ENCODE measurements at regions not wholly inside any gene's neighbourhood (a gene's known extent, or its start where the extent isn't known, plus 50 kb on each side); places are given as distances from the start of the nearest gene placed in this dataset.

DNA sequence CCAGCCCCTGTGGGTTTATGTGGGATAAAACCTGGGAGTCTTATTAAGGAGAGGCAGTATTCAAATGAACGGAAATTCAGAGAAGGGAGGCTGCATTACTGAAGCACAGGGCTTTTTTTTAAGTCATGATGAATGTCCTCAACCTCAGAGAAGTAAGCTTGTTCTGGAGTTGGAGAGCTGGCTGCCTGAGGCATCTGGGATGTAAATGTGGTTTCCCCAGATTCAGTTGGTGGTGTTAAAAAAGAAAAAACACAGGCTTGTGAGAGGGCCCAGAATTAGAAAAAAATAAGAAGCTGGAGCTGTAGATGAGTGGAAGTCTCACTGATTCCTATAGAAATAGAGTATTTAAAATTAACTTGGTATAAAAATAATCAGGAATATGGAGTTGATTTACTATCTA lies 64.0 kb upstream of the GPR12 start:
- no peaks in the 10 kb centered on the region for H3K4me1 ChIP-seq (ENCODE audit: insufficient read depth, insufficient read length)
- H3K9me3 ChIP-seq (ENCODE audit: insufficient read depth, low read length) = no peaks in the 10 kb centered on the region
- H3K4me3 ChIP-seq (ENCODE audit: insufficient read length, low read depth) = no peak overlapping the region
- H3K9ac ChIP-seq (ENCODE audit: insufficient read length, low read depth) = no peak overlapping the region
- no peak for DNase-seq (ENCODE audit: low read depth, low spot score)
- H3K27me3 ChIP-seq (ENCODE audit: insufficient read depth, insufficient read length) = no peaks in the 10 kb centered on the region
- TF ChIP-seq ZNF274 (IDR thresholded peaks at IDR 0.05; ENCODE audit: low read depth, low read length) (no peak), YY1 (IDR thresholded peaks at IDR 0.05; ENCODE audit: insufficient read depth, insufficient read length) (no peak), SUZ12 (IDR thresholded peaks at IDR 0.05; ENCODE audit: extremely low read depth, insufficient read depth, insufficient read length) (no peak)
- H3K36me3 ChIP-seq (ENCODE audit: insufficient read depth, insufficient read length, low read length) = no peaks in the 10 kb centered on the region

- no peak for DNase-seq (ENCODE audit: low read depth, low spot score)
Measured at GRCh38 chr13:26822146-26822545, 61.6 kb upstream of the GPR12 start.

DNA sequence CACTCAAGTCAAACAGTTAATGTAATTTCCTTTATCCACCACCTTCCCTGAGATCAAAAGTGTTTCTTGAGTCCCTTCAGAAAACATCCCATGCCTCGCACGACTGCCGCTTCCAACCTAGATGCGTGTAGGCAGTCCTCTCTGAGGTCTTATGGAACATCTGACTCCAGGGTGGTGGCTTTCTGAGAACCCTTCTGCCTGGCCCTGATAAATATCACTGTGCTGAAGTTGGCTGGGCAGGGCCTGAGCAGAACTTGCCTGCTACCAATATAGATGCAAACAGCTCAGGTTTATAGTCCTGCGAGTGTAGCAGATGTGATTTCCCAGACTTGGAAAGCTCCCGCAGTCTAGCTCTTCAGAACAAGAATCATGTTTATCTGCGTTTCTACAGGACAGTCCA lies 61.1 kb upstream of the GPR12 start:
- no peak for DNase-seq (ENCODE audit: low read depth, low spot score)
- no peaks in the 10 kb centered on the region for H3K9me3 ChIP-seq (ENCODE audit: insufficient read depth, low read length)
- H3K4me3 ChIP-seq (ENCODE audit: insufficient read length, low read depth) = no peak overlapping the region
- H3K4me1 ChIP-seq (ENCODE audit: insufficient read depth, insufficient read length) = no peaks in the 10 kb centered on the region
- H3K36me3 ChIP-seq (ENCODE audit: insufficient read depth, insufficient read length, low read length) = no peaks in the 10 kb centered on the region
- TF ChIP-seq YY1 (IDR thresholded peaks at IDR 0.05; ENCODE audit: insufficient read depth, insufficient read length) (no peak), ZNF274 (IDR thresholded peaks at IDR 0.05; ENCODE audit: low read depth, low read length) (no peak), SUZ12 (IDR thresholded peaks at IDR 0.05; ENCODE audit: extremely low read depth, insufficient read depth, insufficient read length) (no peak)
- H3K9ac ChIP-seq (ENCODE audit: insufficient read length, low read depth) = no peak overlapping the region
- no peaks in the 10 kb centered on the region for H3K27me3 ChIP-seq (ENCODE audit: insufficient read depth, insufficient read length)

More at GRCh38 chr13:26822146-26822545, 61.6 kb upstream of the GPR12 start:
- Histone ChIP-seq H3K4me1 (ENCODE audit: insufficient read depth, insufficient read length) (no peaks in the 10 kb centered on the region), H3K4me3 (ENCODE audit: insufficient read length, low read depth) (no peak overlapping the region), H3K36me3 (ENCODE audit: insufficient read depth, insufficient read length, low read length) (no peaks in the 10 kb centered on the region), H3K27me3 (ENCODE audit: insufficient read depth, insufficient read length) (no peaks in the 10 kb centered on the region), H3K9me3 (ENCODE audit: insufficient read depth, low read length) (no peaks in the 10 kb centered on the region), H3K9ac (ENCODE audit: insufficient read length, low read depth) (no peak overlapping the region)
- TF ChIP-seq SUZ12 (IDR thresholded peaks at IDR 0.05; ENCODE audit: extremely low read depth, insufficient read depth, insufficient read length) (no peak), ZNF274 (IDR thresholded peaks at IDR 0.05; ENCODE audit: low read depth, low read length) (no peak), YY1 (IDR thresholded peaks at IDR 0.05; ENCODE audit: insufficient read depth, insufficient read length) (no peak)

- no peak overlapping the region for H3K9ac ChIP-seq (ENCODE audit: insufficient read length, low read depth)
- no peaks in the 10 kb centered on the region for H3K4me1 ChIP-seq (ENCODE audit: insufficient read depth, insufficient read length)
- no peak for DNase-seq (ENCODE audit: low read depth, low spot score)
- H3K36me3 ChIP-seq (ENCODE audit: insufficient read depth, insufficient read length, low read length) = no peaks in the 10 kb centered on the region
- no peak overlapping the region for H3K4me3 ChIP-seq (ENCODE audit: insufficient read length, low read depth)
- TF ChIP-seq YY1 (IDR thresholded peaks at IDR 0.05; ENCODE audit: insufficient read depth, insufficient read length) (no peak), ZNF274 (IDR thresholded peaks at IDR 0.05; ENCODE audit: low read depth, low read length) (no peak), SUZ12 (IDR thresholded peaks at IDR 0.05; ENCODE audit: extremely low read depth, insufficient read depth, insufficient read length) (no peak)
- H3K27me3 ChIP-seq (ENCODE audit: insufficient read depth, insufficient read length) = no peaks in the 10 kb centered on the region
- no peaks in the 10 kb centered on the region for H3K9me3 ChIP-seq (ENCODE audit: insufficient read depth, low read length)
Measured at GRCh38 chr13:26820871-26821270, 60.3 kb upstream of the GPR12 start.

GRCh38 chr13:26819046-26819445 lies 58.5 kb upstream of the GPR12 start:
- no peak overlapping the region for H3K4me3 ChIP-seq (ENCODE audit: insufficient read length, low read depth)
- TF ChIP-seq SUZ12 (IDR thresholded peaks at IDR 0.05; ENCODE audit: extremely low read depth, insufficient read depth, insufficient read length) (no peak), ZNF274 (IDR thresholded peaks at IDR 0.05; ENCODE audit: low read depth, low read length) (no peak), YY1 (IDR thresholded peaks at IDR 0.05; ENCODE audit: insufficient read depth, insufficient read length) (no peak)
- DNase-seq (ENCODE audit: low read depth, low spot score) = no peak

GRCh38 chr13:26816881-26817280 lies 56.3 kb upstream of the GPR12 start:
- Histone ChIP-seq H3K4me1 (ENCODE audit: insufficient read depth, insufficient read length) (no peaks in the 10 kb centered on the region), H3K36me3 (ENCODE audit: insufficient read depth, insufficient read length, low read length) (no peaks in the 10 kb centered on the region), H3K9me3 (ENCODE audit: insufficient read depth, low read length) (no peaks in the 10 kb centered on the region), H3K9ac (ENCODE audit: insufficient read length, low read depth) (no peak overlapping the region), H3K4me3 (ENCODE audit: insufficient read length, low read depth) (no peak overlapping the region), H3K27me3 (ENCODE audit: insufficient read depth, insufficient read length) (no peaks in the 10 kb centered on the region)
- no peak for DNase-seq (ENCODE audit: low read depth, low spot score)
- TF ChIP-seq YY1 (IDR thresholded peaks at IDR 0.05; ENCODE audit: insufficient read depth, insufficient read length) = no peak
- TF ChIP-seq SUZ12 (IDR thresholded peaks at IDR 0.05; ENCODE audit: extremely low read depth, insufficient read depth, insufficient read length) = no peak
- no peak for TF ChIP-seq ZNF274 (IDR thresholded peaks at IDR 0.05; ENCODE audit: low read depth, low read length)

More at GRCh38 chr13:26819046-26819445, 58.5 kb upstream of the GPR12 start:
- no peak overlapping the region for H3K9ac ChIP-seq (ENCODE audit: insufficient read length, low read depth)
- no peaks in the 10 kb centered on the region for H3K36me3 ChIP-seq (ENCODE audit: insufficient read depth, insufficient read length, low read length)
- H3K4me1 ChIP-seq (ENCODE audit: insufficient read depth, insufficient read length) = no peaks in the 10 kb centered on the region
- no peaks in the 10 kb centered on the region for H3K9me3 ChIP-seq (ENCODE audit: insufficient read depth, low read length)
- no peaks in the 10 kb centered on the region for H3K27me3 ChIP-seq (ENCODE audit: insufficient read depth, insufficient read length)

DNA sequence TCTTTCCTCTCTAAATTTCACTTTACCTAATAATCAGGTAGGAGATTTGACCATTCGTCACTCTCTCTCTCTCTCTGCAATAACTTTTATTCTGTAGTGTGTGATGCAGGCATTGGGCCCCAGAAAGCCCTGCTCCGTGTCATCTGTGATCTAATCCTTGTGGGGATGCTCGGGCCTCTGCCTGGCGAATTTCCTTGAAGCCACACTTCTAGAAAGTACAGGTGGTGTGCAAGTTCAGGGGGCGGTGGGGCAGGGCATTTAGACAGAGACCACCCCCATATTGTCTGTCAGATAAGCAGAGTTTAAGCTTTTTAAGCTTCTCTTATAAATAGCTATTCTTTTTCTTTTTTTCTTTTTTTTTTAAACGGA lies 53.4 kb upstream of the GPR12 start:
- Histone ChIP-seq H3K9me3 (ENCODE audit: insufficient read depth, low read length) (no peaks in the 10 kb centered on the region), H3K4me3 (ENCODE audit: insufficient read length, low read depth) (no peak overlapping the region), H3K9ac (ENCODE audit: insufficient read length, low read depth) (no peak overlapping the region), H3K27me3 (ENCODE audit: insufficient read depth, insufficient read length) (no peaks in the 10 kb centered on the region), H3K36me3 (ENCODE audit: insufficient read depth, insufficient read length, low read length) (no peaks in the 10 kb centered on the region), H3K4me1 (ENCODE audit: insufficient read depth, insufficient read length) (no peaks in the 10 kb centered on the region)
- TF ChIP-seq ZNF274 (IDR thresholded peaks at IDR 0.05; ENCODE audit: low read depth, low read length) (no peak), SUZ12 (IDR thresholded peaks at IDR 0.05; ENCODE audit: extremely low read depth, insufficient read depth, insufficient read length) (no peak), YY1 (IDR thresholded peaks at IDR 0.05; ENCODE audit: insufficient read depth, insufficient read length) (no peak)
- no peak for DNase-seq (ENCODE audit: low read depth, low spot score)
